ENCODE measurements at regions not wholly inside any gene's neighbourhood (a gene's known extent, or its start where the extent isn't known, plus 50 kb on each side); places are given as distances from the start of the nearest gene placed in this dataset.

- TF ChIP-seq, protein P1, sequence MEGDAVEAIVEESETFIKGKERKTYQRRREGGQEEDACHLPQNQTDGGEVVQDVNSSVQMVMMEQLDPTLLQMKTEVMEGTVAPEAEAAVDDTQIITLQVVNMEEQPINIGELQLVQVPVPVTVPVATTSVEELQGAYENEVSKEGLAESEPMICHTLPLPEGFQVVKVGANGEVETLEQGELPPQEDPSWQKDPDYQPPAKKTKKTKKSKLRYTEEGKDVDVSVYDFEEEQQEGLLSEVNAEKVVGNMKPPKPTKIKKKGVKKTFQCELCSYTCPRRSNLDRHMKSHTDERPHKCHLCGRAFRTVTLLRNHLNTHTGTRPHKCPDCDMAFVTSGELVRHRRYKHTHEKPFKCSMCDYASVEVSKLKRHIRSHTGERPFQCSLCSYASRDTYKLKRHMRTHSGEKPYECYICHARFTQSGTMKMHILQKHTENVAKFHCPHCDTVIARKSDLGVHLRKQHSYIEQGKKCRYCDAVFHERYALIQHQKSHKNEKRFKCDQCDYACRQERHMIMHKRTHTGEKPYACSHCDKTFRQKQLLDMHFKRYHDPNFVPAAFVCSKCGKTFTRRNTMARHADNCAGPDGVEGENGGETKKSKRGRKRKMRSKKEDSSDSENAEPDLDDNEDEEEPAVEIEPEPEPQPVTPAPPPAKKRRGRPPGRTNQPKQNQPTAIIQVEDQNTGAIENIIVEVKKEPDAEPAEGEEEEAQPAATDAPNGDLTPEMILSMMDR (conservative IDR thresholded peaks at IDR 0.05; ENCODE audit: low read depth, low read length) = no peak
Observed at GRCh38 chrX:55169782-55170181, 50.4 kb upstream of the PAGE5 start.

More at GRCh38 chrX:55169782-55170181, 50.4 kb upstream of the PAGE5 start:
- no peak overlapping the region for H3K4me2 ChIP-seq
- no peak overlapping the region for H3K9ac ChIP-seq
- H2AFZ ChIP-seq (ENCODE audit: low read depth) = no peak overlapping the region
- H3K36me3 ChIP-seq (ENCODE audit: insufficient read depth) = no peaks in the 10 kb centered on the region
- H3K79me2 ChIP-seq (ENCODE audit: insufficient read depth, low read depth) = no peaks in the 10 kb centered on the region
- H3K4me3 ChIP-seq (IDR thresholded peaks at IDR 0.05; ENCODE audit: insufficient read depth, low read depth, low read length) = no peak overlapping the region
- no peaks in the 10 kb centered on the region for H4K20me1 ChIP-seq (ENCODE audit: insufficient read depth)
- H3K4me1 ChIP-seq (ENCODE audit: low read depth, poor library complexity, severe bottlenecking) = no peaks in the 10 kb centered on the region
- no peaks in the 10 kb centered on the region for H3K27me3 ChIP-seq (ENCODE audit: insufficient read depth, low read depth)
- no peak overlapping the region for H3K27ac ChIP-seq
